Urinary bladder (tissue), 3 donors: ENCODE measurements at regions not wholly inside any gene's neighbourhood (a gene's known extent, or its start where the extent isn't known, plus 50 kb on each side); places are given as distances from the start of the nearest gene placed in this dataset.

Experiments used
- DNase-seq: peaks from one replicate; pipeline ENCODE4 v3.0.0-alpha.2; 2015; ENCODE audit errors: extremely low spot score
- H3K27ac ChIP-seq: one replicate; pipeline ENCODE4 v1.5.1; 2013; ENCODE audit warnings: low read depth, mild to moderate bottlenecking, moderate library complexity
- H3K36me3 ChIP-seq: one replicate; pipeline ENCODE4 v1.6.1; 2013; ENCODE audit warnings: mild to moderate bottlenecking, moderate library complexity; ENCODE audit not compliant: insufficient read depth
- H3K4me1 ChIP-seq: one replicate; pipeline ENCODE4 v1.6.1; 2013; ENCODE audit warnings: mild to moderate bottlenecking, moderate library complexity; ENCODE audit not compliant: insufficient read depth
- H3K4me3 ChIP-seq: one replicate; pipeline ENCODE4 v1.5.1; 2013; ENCODE audit warnings: low read depth, low read length
- WGBS: extraction: QIAGEN DNeasy Blood & Tissue Kit; methylation state at CpG from one replicate; pipeline ENCODE4 v1.1.7; 2013; 5-methylcytosine and 5-hydroxymethylcytosine counted together
- donor health status: healthy with polysubstance abuse.
- donor health status: healthy.

DNA sequence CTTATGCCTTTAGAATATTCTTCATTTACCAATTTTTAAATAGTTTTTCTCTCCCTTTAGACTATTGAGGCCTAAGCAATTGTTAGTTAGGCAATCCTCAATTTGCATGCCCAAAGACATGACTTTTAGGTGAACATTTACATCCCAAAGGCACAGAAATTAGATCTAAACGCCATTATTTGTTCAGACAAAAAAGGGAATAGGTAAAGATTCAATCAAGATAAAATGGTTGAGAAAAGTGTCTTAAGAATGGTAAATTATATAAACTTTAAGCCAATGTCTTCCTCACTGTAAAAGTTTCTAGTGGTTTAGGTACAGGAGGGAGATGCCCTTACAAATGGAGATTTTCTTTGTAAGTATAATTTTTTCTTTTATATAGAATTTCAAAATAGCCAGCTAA is 50.2 kb upstream of the MME start:
- WGBS, result 72% methylated on average over 1 of the region's 1 CpG
- H3K4me3 ChIP-seq, result no peak overlapping the region
- H3K4me1 ChIP-seq, result no peaks in the 10 kb centered on the region
- no peak for DNase-seq
- no peak overlapping the region for H3K27ac ChIP-seq
- no peaks in the 10 kb centered on the region for H3K36me3 ChIP-seq

- H3K36me3 ChIP-seq, result no peaks in the 10 kb centered on the region
- 49% methylated on average over 2 of the region's 2 CpGs for WGBS
Measured at GRCh38 chr3:155026999-155027591, 53.0 kb upstream of the MME start.

DNA sequence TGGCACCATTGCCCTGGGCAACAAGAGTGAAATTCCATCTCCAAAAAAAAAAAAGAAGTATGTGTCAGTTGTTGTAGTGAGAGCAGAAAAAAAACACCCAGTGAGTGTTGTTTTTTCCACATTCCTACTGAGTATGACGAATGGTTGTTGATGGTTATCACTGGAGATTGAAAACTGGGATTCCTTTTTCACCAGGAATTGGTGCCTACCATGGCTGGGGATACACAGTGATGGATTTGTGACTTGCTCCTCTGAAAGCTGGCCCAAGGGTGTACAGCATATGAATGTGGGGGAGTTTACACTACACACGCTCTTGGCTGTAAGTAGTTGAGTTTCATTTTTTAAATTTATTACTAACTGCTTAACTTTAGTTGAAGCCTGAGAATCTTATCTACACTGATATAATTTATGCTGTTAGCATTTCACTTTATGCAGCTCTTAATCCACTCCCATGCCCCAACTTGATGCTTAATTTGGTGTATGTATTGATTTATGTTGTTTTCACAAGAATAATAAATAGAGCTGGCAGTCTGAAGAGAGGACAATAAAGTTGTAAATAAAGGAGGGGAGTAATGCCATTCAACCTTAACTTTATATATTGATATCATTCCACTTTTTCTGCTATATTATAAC is 56.0 kb upstream of the MME start:
- Histone ChIP-seq H3K4me1 (no peaks in the 10 kb centered on the region), H3K4me3 (no peak overlapping the region), H3K27ac (no peak overlapping the region), H3K36me3 (no peaks in the 10 kb centered on the region)
- WGBS, result 75% methylated on average over 2 of the region's 2 CpGs
- DNase-seq, result no peak

More at GRCh38 chr3:155026999-155027591, 53.0 kb upstream of the MME start:
- no peak for DNase-seq
- Histone ChIP-seq H3K4me3 (no peak overlapping the region), H3K4me1 (no peaks in the 10 kb centered on the region), H3K27ac (no peak overlapping the region)

DNA sequence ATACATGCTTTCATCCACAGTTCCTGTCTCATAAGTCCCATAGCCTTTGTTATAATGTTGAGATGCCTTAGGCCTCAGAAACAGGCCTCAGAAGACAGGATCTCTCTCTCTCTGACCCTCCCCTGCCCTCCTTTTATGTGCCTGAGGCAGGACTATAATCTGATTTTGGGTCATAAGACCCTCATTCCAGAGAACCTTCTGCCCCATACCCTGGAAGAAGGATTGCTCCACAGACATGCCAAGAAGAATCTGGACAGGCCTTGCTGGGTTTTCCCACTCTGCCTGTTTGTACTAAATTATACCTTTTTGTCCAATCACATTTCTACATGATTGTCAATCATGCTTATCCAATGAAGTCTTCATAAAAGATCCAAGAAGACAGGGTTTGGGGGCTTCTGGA is 57.2 kb upstream of the MME start:
- DNase-seq, result no peak
- Histone ChIP-seq H3K4me3 (no peak overlapping the region), H3K4me1 (no peaks in the 10 kb centered on the region), H3K27ac (no peak overlapping the region), H3K36me3 (no peaks in the 10 kb centered on the region)

DNA sequence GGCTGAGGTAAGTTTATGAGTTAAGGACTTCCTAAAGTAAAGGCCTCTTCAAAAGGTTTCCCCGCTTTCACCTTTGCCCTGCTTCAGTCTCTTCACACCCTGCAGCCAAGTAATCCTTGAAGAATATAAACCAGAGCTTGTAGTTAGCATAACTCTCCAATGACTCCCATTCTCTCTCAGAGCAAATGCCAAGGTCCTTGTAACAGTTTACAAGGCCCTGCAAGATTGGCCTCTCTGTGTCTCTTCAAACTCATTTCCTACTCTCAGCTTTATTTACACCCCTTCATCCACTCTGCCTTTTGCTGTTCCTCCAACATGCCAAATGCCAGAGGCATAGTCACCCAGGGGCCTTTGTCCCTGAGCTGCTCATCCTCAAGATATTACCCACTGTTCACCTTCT is 60.5 kb upstream of the MME start:
- Histone ChIP-seq H3K4me3 (no peak overlapping the region), H3K4me1 (no peaks in the 10 kb centered on the region), H3K27ac (no peak overlapping the region), H3K36me3 (no peaks in the 10 kb centered on the region)
- WGBS, result 73% methylated on average over 1 of the region's 1 CpG
- no peak for DNase-seq

- WGBS, result 88% methylated on average over 5 of the region's 5 CpGs
- H3K4me1 ChIP-seq, result no peaks in the 10 kb centered on the region
- H3K36me3 ChIP-seq, result no peaks in the 10 kb centered on the region
- DNase-seq, result no peak
- H3K4me3 ChIP-seq, result no peak overlapping the region
- no peak overlapping the region for H3K27ac ChIP-seq
Measured at GRCh38 chr3:155018621-155019330, 61.3 kb upstream of the MME start.

- DNase-seq, result no peak
- H3K4me3 ChIP-seq, result no peak overlapping the region
- H3K27ac ChIP-seq, result no peak overlapping the region
- no peaks in the 10 kb centered on the region for H3K36me3 ChIP-seq
- H3K4me1 ChIP-seq, result no peaks in the 10 kb centered on the region
- 84% methylated on average over 2 of the region's 2 CpGs for WGBS
Measured at GRCh38 chr3:155015776-155016436, 64.2 kb upstream of the MME start.

GRCh38 chr3:155014953-155015352 is 65.2 kb upstream of the MME start:
- DNase-seq, result no peak
- 69% methylated on average over 2 of the region's 2 CpGs for WGBS
- Histone ChIP-seq H3K4me1 (no peaks in the 10 kb centered on the region), H3K27ac (no peak overlapping the region), H3K4me3 (no peak overlapping the region), H3K36me3 (no peaks in the 10 kb centered on the region)

- no peaks in the 10 kb centered on the region for H3K4me1 ChIP-seq
- H3K4me3 ChIP-seq, result no peak overlapping the region
- no peak overlapping the region for H3K27ac ChIP-seq
- no peaks in the 10 kb centered on the region for H3K36me3 ChIP-seq
- 50% methylated on average over 2 of the region's 2 CpGs for WGBS
- no peak for DNase-seq
Measured at GRCh38 chr3:155013427-155013826, 66.7 kb upstream of the MME start.

- no peak overlapping the region for H3K4me3 ChIP-seq
- no peak overlapping the region for H3K27ac ChIP-seq
- no peaks in the 10 kb centered on the region for H3K36me3 ChIP-seq
- 80% methylated on average over 4 of the region's 4 CpGs for WGBS
- H3K4me1 ChIP-seq, result no peaks in the 10 kb centered on the region
- no peak for DNase-seq
Measured at GRCh38 chr3:155012584-155012983, 67.5 kb upstream of the MME start.

DNA sequence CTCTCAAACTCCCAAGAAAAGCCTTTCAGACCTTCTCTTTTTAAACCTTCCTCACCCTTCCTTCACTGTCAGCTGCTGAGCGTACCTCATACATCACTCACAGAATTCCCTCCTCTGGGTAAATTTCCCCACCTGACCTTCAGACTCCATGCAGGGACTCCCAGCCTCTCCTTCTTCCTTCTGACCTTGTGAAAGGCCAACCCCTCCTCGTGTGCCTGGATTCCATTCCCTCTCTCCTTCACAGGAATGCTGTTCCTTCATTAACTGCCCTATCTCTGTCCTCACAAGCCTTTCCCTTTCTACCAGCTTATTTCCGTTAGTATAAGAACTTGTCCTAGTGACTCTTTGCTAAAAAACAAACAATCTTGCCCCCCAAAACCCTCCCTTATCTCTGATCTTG is 69.7 kb upstream of the MME start:
- Histone ChIP-seq H3K36me3 (no peaks in the 10 kb centered on the region), H3K4me3 (no peak overlapping the region), H3K27ac (no peak overlapping the region), H3K4me1 (no peaks in the 10 kb centered on the region)
- no peak for DNase-seq
- WGBS, result 61% methylated on average over 3 of the region's 3 CpGs

- H3K4me3 ChIP-seq, result no peak overlapping the region
- no peaks in the 10 kb centered on the region for H3K4me1 ChIP-seq
- no peak overlapping the region for H3K27ac ChIP-seq
- no peaks in the 10 kb centered on the region for H3K36me3 ChIP-seq
- 90% methylated on average over 2 of the region's 2 CpGs for WGBS
- no peak for DNase-seq
Measured at GRCh38 chr3:155009217-155009616, 70.9 kb upstream of the MME start.

GRCh38 chr3:155007729-155008128 is 72.4 kb upstream of the MME start:
- no peak overlapping the region for H3K4me3 ChIP-seq
- H3K36me3 ChIP-seq, result no peaks in the 10 kb centered on the region
- WGBS, result 66% methylated on average over 3 of the region's 3 CpGs
- H3K4me1 ChIP-seq, result no peaks in the 10 kb centered on the region
- H3K27ac ChIP-seq, result no peak overlapping the region
- DNase-seq, result no peak
